Naive thymus-derived CD8-positive, alpha-beta T cell (primary cell): ENCODE measurements at regions not wholly inside any gene's neighbourhood (a gene's known extent, or its start where the extent isn't known, plus 50 kb on each side); places are given as distances from the start of the nearest gene placed in this dataset.

ENCODE experiments used
- ATAC-seq, 2 donors: fragments of 150-1000 bp; cut with Tn5 transposase in 1 of 2; sonication (Bioruptor Pico), chemical (Tn5 transposase) in 1 of 2; 1 replicate in 1 of 2; 2 replicates in 1 of 2; pipeline ENCODE4 v1.10.0; 2021; ENCODE audit warnings: mild to moderate bottlenecking in 2 of 2, moderate library complexity in 2 of 2
- POLR2A ChIA-PET: fragments of 350-600 bp; sonication (Branson Sonifier 250); formaldehyde crosslinking; loops from one replicate; lab custom pipeline; 2021; ENCODE audit warnings: antibody characterized with exemption; lab: Charles Lee
- DNase-seq, 10 donors: peaks; one replicate each; pipeline versions ENCODE4 v3.0.0 to v3.0.0-alpha.2; 2020 to 2022
- H3K27ac Mint-ChIP-seq, 10 donors: one replicate each; pipeline ENCODE4 v1.8.0; 2020 to 2022; ENCODE audit warnings: mild to moderate bottlenecking in 10 of 10, mixed read lengths in 10 of 10, moderate library complexity in 4 of 10, inconsistent platforms in 1 of 10
- H3K27me3 Mint-ChIP-seq, 5 donors: one replicate each; pipeline ENCODE4 v1.8.0; 2021 to 2022; ENCODE audit warnings: mixed read lengths in 5 of 5
- H3K36me3 Mint-ChIP-seq, 3 donors: one replicate each; pipeline ENCODE4 v1.8.0; 2020 to 2022; ENCODE audit warnings: mixed read lengths in 3 of 3, mild to moderate bottlenecking in 2 of 3, inconsistent platforms in 1 of 3
- H3K4me1 Mint-ChIP-seq, 4 donors: one replicate each; pipeline ENCODE4 v1.8.0; 2021 to 2022; ENCODE audit warnings: mixed read lengths in 4 of 4
- H3K4me3 Mint-ChIP-seq, 10 donors: one replicate each; pipeline ENCODE4 v1.8.0; 2020 to 2022; ENCODE audit warnings: mild to moderate bottlenecking in 10 of 10, mixed read lengths in 10 of 10, moderate library complexity in 6 of 10, inconsistent platforms in 1 of 10
- H3K9me3 Mint-ChIP-seq, 9 donors: one replicate each; pipeline ENCODE4 v1.8.0; 2020 to 2022; ENCODE audit warnings: mixed read lengths in 9 of 9, mild to moderate bottlenecking in 3 of 9, inconsistent platforms in 1 of 9, moderate library complexity in 1 of 9

DNA sequence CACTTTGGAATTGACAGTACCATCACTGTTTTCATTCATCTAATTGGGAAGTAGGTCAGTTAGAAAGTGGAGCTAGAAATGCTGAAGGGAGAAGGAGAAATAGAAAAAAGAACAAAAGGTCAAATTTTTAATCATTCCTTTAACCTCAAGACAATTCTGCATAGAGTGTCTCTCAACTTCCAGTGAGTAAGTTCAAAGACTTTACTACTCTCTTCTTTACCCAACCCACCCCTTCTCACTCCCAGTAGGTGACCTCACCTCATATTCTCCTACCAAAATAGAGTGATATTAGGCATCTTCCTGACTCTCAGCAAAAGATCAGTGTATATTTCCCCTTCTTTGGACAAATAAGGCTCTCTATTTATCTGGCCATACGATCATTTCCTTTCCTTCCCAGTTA is 340.0 kb upstream of the JAG1 start:
- Mint-ChIP-seq H3K36me3 (no peaks in the 10 kb centered on the region), H3K27ac (no peak overlapping the region), H3K9me3 (peaks cover 0 to 13% (median 2%) of the 10 kb centered on the region in 9 donors), H3K4me1 (no peaks in the 10 kb centered on the region), H3K4me3 (no peak overlapping the region), H3K27me3 (peaks cover 0 to 6% (median 2%) of the 10 kb centered on the region in 5 donors)
- POLR2A ChIA-PET: no interaction called here
- DNase-seq: no peak
- ATAC-seq: no peak

DNA sequence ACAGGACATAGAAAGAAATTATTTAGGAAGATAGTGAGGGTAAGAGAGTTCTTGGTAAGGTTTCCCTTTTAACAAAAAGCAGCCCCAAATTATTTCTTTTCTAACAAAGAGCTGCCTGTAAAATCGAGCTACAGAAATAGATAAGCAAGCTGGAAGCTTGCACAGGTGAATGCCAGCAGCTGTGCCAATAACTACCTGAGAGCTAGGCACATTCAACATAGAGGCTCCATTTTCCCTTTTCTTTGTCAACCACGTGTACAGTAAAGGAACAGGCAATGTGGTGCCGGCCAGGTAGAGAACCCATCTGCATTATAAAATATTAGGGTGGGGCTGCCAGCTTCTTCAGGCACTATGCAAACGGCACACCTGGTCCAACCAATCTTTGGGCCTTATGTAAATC is 341.6 kb upstream of the JAG1 start:
- H3K36me3 Mint-ChIP-seq: no peaks in the 10 kb centered on the region
- POLR2A ChIA-PET: no interaction called here
- no peaks in the 10 kb centered on the region for H3K4me1 Mint-ChIP-seq
- H3K27ac Mint-ChIP-seq: no peak overlapping the region
- no peak overlapping the region for H3K4me3 Mint-ChIP-seq
- no peak for ATAC-seq
- no peak for DNase-seq
- peaks cover 0 to 7% (median 2%) of the 10 kb centered on the region in 5 donors for H3K27me3 Mint-ChIP-seq
- peaks cover 0 to 16% (median 3%) of the 10 kb centered on the region in 9 donors for H3K9me3 Mint-ChIP-seq

DNA sequence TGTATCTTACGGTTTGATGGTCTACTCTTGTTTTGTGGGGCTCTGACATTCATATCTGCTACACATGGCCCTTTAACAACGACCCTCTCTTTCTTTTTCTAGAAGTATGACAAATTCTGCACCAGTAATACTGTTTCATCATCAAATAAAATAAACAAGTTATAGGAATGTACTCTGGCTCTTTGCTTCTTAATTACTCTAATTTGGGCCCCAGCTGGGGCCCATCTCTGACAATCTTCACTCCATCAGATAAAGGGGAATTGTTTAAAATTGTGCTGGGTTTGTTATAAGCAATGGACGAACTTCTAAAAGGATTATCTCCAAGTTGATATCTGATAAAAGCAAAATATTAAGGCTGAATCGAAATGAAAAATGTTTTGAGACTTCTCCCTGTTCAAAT is 343.6 kb upstream of the JAG1 start:
- POLR2A ChIA-PET: no interaction called here
- Mint-ChIP-seq H3K27ac (no peak overlapping the region), H3K9me3 (peaks cover 0 to 11% (median 2%) of the 10 kb centered on the region in 9 donors)

DNA sequence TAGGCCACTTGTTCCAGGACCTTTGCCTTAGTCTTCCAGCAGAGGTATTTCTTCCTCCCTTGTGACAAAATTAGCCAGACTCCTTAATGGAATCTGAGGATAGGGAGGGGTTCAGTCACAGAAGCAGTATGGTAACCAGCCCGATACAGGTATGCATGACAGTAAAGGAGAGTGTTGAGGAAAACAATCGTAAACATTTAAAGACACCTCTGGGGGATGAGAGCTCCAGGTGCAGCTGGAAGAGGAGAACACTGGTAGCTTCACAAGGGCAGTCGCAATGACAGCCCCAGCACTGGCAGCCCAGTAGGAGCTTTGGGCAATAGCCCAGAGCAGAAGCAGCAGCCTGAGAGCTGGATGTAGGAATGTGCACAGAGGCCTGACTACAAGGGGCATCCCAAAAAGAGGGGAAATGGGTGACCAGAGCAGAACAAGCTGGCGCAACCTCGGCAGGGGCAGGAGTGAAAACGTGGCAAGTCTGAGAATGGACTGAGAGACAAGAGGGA is 344.9 kb upstream of the JAG1 start:
- no peaks in the 10 kb centered on the region for H3K36me3 Mint-ChIP-seq
- H3K4me1 Mint-ChIP-seq: no peaks in the 10 kb centered on the region
- H3K9me3 Mint-ChIP-seq: peaks cover 0 to 15% (median 2%) of the 10 kb centered on the region in 9 donors
- DNase-seq (no peak), ATAC-seq (no peak)
- no peak overlapping the region for H3K4me3 Mint-ChIP-seq
- no peak overlapping the region for H3K27ac Mint-ChIP-seq
- POLR2A ChIA-PET: no interaction called here
- peaks cover 0 to 7% (median 0%) of the 10 kb centered on the region in 5 donors for H3K27me3 Mint-ChIP-seq

More for the DNA sequence above, 343.6 kb upstream of the JAG1 start:
- ATAC-seq (no peak), DNase-seq (no peak)
- Mint-ChIP-seq H3K4me1 (no peaks in the 10 kb centered on the region), H3K36me3 (no peaks in the 10 kb centered on the region), H3K27me3 (peaks cover 0 to 7% (median 0%) of the 10 kb centered on the region in 5 donors), H3K4me3 (no peak overlapping the region)

DNA sequence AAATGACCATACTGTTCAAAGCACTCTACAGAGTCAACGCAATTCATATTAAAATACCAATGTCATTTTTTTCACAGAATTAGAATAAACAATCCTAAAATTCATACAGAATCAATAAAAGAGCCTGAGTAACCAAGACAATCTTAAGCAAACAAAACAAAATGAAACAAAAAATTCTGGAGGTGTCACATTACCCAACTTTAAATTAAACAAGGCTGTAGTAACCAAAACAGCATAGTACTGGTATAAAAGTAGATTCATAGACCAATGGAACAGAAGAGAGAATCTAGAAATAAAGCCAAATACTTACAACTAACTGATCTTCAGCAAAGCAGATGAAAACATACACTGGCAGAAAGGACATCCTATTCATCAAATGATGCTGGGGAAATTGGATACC is 346.9 kb upstream of the JAG1 start:
- no peak overlapping the region for H3K4me3 Mint-ChIP-seq
- no peaks in the 10 kb centered on the region for H3K36me3 Mint-ChIP-seq
- H3K27ac Mint-ChIP-seq: no peak overlapping the region
- no peak for DNase-seq
- POLR2A ChIA-PET: no interaction called here
- ATAC-seq: no peak
- H3K27me3 Mint-ChIP-seq: peaks cover 0 to 7% (median 0%) of the 10 kb centered on the region in 5 donors
- H3K9me3 Mint-ChIP-seq: peaks cover 0 to 20% (median 2%) of the 10 kb centered on the region in 9 donors
- H3K4me1 Mint-ChIP-seq: no peaks in the 10 kb centered on the region

DNA sequence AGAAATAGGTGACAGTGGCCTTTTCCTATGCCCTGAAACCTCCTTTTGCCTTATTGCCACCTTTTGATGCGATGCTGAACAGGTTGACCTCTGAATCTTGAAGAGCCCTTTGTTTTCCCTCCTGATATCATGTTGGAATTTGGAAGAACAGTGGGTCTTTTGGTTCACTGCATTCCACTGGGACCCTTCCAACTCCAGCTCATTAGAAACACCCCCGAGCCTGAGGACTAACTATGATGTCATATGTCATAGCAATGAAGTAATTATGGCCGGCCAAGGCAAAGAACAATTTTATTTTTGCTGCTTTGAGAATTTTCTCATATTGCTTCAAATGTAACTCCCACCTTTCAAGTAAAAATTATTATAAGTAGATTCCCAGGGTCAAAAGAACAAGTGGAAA is 353.4 kb upstream of the JAG1 start:
- peaks cover 0 to 12% (median 5%) of the 10 kb centered on the region in 9 donors for H3K9me3 Mint-ChIP-seq
- no peak overlapping the region for H3K4me3 Mint-ChIP-seq
- DNase-seq: no peak
- H3K27me3 Mint-ChIP-seq: peaks cover 0 to 4% (median 0%) of the 10 kb centered on the region in 5 donors
- H3K4me1 Mint-ChIP-seq: no peaks in the 10 kb centered on the region
- no peak for ATAC-seq
- POLR2A ChIA-PET: no interaction called here
- H3K36me3 Mint-ChIP-seq: no peaks in the 10 kb centered on the region
- no peak overlapping the region for H3K27ac Mint-ChIP-seq

DNA sequence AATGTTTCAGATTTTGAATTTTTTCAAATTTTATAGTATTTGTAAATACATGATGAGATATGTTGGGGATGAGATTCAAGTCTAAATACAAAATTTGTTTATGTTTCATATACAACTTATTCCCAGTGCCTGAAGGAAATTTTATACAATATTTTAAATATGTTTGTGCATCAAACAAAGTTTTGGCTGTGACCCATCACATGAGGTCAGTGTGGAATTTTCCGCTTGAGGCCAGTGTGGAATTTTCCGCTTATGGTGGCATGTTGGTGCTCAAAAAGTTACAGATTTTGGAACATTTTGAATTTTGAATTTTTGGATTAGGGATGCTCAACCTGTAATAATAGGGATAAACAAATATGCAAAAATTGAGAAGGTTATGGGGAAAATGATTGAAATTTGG is 356.6 kb upstream of the JAG1 start:
- DNase-seq (no peak), ATAC-seq (no peak)
- H3K9me3 Mint-ChIP-seq: peaks cover 0 to 33% (median 5%) of the 10 kb centered on the region in 9 donors
- no peak overlapping the region for H3K27ac Mint-ChIP-seq
- peaks cover 0 to 13% (median 2%) of the 10 kb centered on the region in 5 donors for H3K27me3 Mint-ChIP-seq
- no peaks in the 10 kb centered on the region for H3K4me1 Mint-ChIP-seq
- no peaks in the 10 kb centered on the region for H3K36me3 Mint-ChIP-seq
- POLR2A ChIA-PET: no interaction called here
- H3K4me3 Mint-ChIP-seq: no peak overlapping the region

DNA sequence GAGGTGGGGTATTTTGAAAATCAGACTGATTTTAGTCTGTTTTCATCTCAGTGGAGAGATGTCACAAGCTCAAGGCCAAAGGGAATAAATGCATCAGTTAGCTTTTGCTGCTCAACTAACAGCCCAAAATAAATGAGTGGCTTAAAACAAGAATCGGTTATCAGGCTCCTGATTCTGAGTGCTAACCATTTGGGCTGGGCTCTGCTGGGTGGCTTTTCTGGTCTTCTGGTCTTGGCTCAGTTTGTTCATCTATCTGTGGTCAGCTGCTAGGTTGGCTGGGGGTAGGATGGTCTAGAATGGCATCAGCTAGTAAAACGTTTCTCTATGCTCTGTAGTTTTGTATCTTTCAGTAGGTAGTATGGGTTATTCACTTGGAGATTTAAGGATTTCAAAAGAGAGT is 357.5 kb upstream of the JAG1 start:
- Mint-ChIP-seq H3K9me3 (peaks cover 0 to 33% (median 5%) of the 10 kb centered on the region in 9 donors), H3K4me1 (no peaks in the 10 kb centered on the region), H3K36me3 (no peaks in the 10 kb centered on the region), H3K4me3 (no peak overlapping the region), H3K27ac (no peak overlapping the region), H3K27me3 (peaks cover 0 to 13% (median 2%) of the 10 kb centered on the region in 5 donors)
- POLR2A ChIA-PET: no interaction called here
- DNase-seq (no peak), ATAC-seq (no peak)

DNA sequence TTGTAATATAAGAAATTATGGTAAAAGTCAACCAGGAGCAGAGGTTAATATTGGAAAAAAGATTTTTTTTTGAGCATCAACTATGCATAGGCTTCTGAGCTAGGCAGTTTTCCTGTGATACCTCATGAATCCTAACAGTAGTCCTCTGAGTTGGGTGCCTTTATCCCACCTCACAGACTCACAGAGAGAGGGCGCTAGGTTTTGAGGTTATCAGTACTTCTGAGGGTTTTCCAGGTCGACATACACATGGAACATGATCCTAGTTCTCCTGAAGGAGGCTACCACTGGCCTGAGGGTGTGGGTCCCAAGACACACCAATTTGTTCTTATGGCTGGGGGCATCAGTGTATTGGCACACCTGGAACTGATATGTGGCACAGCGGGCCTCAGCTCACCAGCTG is 358.8 kb upstream of the JAG1 start:
- H3K9me3 Mint-ChIP-seq: peaks cover 0 to 41% (median 5%) of the 10 kb centered on the region in 9 donors
- H3K4me1 Mint-ChIP-seq: no peaks in the 10 kb centered on the region
- H3K27ac Mint-ChIP-seq: no peak overlapping the region
- no peak for DNase-seq
- H3K36me3 Mint-ChIP-seq: no peaks in the 10 kb centered on the region
- no peak for ATAC-seq
- POLR2A ChIA-PET: no interaction called here
- peaks cover 0 to 17% (median 2%) of the 10 kb centered on the region in 5 donors for H3K27me3 Mint-ChIP-seq
- H3K4me3 Mint-ChIP-seq: no peak overlapping the region

DNA sequence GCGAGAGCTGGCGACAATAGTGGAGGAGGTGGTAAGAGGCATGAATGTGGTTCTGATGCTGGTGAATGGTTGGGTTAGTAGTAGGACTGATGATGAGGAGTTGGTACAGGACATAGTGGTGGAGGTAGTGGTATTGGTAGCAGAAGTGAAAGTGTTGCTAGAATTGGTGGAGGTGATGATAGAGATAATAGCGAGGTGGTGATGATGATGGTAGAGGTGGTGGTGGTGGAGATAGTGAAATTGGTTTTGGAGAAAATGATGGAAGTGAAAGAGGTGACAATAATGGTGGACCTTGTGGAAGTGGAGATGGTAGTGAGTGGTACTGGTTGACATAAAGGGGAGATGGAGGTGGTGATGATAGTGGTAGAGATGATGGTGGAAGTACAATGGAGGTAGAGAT is 360.2 kb upstream of the JAG1 start:
- H3K27ac Mint-ChIP-seq: peak overlapping the region in 1 of 10 donors; percentile 2

DNA sequence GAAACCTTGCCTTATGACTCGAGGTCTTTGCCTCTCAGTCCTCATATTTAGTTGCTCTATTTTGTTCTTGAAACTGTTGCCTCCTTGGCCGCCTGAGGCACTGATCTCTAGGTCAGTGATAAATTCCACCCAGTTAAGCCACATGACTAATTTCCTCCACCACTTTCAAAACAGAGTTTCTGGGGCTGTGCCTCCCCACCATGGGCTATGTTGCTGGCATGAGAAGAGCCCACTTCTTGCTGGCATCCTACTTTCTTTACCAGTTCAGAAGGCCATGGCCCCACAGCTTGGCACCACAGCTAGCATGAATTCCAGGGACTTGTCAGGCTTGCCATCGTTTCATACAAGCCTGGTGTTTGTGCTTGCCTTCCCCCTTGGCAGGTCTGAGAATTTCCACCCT is 361.4 kb upstream of the JAG1 start:
- Mint-ChIP-seq H3K4me3 (no peak overlapping the region), H3K27ac (no peak overlapping the region), H3K36me3 (no peaks in the 10 kb centered on the region), H3K4me1 (no peaks in the 10 kb centered on the region), H3K27me3 (peaks cover 0 to 21% (median 2%) of the 10 kb centered on the region in 5 donors), H3K9me3 (peaks cover 0 to 52% (median 8%) of the 10 kb centered on the region in 9 donors)
- DNase-seq (no peak), ATAC-seq (no peak)
- POLR2A ChIA-PET: no interaction called here

More for the DNA sequence above, 360.2 kb upstream of the JAG1 start:
- H3K4me1 Mint-ChIP-seq: no peaks in the 10 kb centered on the region
- POLR2A ChIA-PET: no interaction called here
- ATAC-seq (no peak), DNase-seq (no peak)
- H3K9me3 Mint-ChIP-seq: peaks cover 0 to 45% (median 5%) of the 10 kb centered on the region in 9 donors
- H3K36me3 Mint-ChIP-seq: no peaks in the 10 kb centered on the region
- peaks cover 0 to 18% (median 2%) of the 10 kb centered on the region in 5 donors for H3K27me3 Mint-ChIP-seq
- no peak overlapping the region for H3K4me3 Mint-ChIP-seq

DNA sequence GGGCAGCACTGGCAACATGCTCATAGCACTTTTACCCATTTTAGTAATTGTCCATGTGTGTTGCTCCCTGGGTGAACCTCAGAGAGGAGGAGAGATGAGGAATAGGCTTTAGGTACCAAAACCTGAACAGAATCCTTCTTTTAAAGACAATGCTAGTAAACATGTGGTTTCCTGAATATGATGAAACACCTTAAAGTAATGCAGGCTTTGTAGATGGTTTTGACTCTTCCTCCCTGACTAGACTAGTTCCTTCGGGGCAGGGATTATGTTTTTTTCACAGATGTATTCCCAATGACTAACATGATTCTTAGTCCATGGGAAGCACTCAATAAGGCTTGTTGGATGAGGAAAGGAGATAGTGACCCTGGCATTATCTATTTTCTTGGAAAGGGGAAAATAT is 367.6 kb upstream of the JAG1 start:
- Mint-ChIP-seq H3K36me3 (no peaks in the 10 kb centered on the region), H3K9me3 (peaks cover 0 to 40% (median 5%) of the 10 kb centered on the region in 9 donors), H3K27ac (no peak overlapping the region), H3K4me3 (no peak overlapping the region), H3K27me3 (peaks cover 0 to 9% (median 0%) of the 10 kb centered on the region in 5 donors), H3K4me1 (no peaks in the 10 kb centered on the region)
- POLR2A ChIA-PET: no interaction called here
- no peak for ATAC-seq
- DNase-seq: no peak

DNA sequence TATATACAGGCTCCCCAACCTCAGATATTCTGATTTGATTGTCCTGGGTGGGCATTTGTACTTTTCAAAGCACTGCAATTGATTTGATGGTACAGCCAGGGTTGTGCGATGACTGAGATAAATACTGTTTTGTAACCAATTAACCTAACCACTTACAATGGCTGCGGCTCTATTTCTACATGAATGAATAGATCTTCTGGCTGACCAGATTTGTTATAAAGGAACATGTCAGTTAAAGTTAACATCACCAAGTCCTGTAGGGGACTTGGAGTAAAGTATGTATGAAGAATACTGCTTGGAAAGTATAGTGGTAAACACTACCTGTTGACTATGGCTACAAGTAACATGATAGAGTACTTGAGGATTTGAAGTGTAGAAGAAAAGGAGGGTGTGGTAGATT is 369.2 kb upstream of the JAG1 start:
- H3K36me3 Mint-ChIP-seq: no peaks in the 10 kb centered on the region
- POLR2A ChIA-PET: no interaction called here
- peaks cover 0 to 28% (median 2%) of the 10 kb centered on the region in 9 donors for H3K9me3 Mint-ChIP-seq
- H3K27ac Mint-ChIP-seq: no peak overlapping the region
- H3K4me1 Mint-ChIP-seq: no peaks in the 10 kb centered on the region
- H3K27me3 Mint-ChIP-seq: peaks cover 0 to 4% (median 0%) of the 10 kb centered on the region in 5 donors
- no peak for ATAC-seq
- DNase-seq: no peak
- H3K4me3 Mint-ChIP-seq: no peak overlapping the region

DNA sequence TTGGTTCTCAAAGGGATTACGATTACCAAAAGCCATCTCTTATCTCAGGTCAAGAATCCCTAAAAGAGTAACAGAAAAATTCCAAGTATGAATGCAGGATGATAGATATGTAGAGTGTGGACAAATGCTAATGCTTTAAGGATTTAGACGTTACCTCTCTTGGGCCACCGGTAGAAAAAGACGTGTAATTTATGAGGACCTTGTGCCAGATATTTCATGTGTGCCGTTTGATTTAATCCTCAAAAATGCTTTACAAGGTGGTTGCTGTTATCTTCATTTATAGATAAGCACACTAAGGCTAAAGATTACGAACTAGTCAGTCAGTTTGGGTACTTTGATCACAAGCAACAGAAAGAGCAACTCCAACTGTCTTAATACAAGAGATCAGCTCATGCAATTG is 370.8 kb upstream of the JAG1 start:
- H3K9me3 Mint-ChIP-seq: peaks cover 0 to 28% (median 3%) of the 10 kb centered on the region in 9 donors
- no peaks in the 10 kb centered on the region for H3K4me1 Mint-ChIP-seq
- no peaks in the 10 kb centered on the region for H3K36me3 Mint-ChIP-seq
- POLR2A ChIA-PET: no interaction called here
- ATAC-seq (no peak), DNase-seq (no peak)
- H3K27me3 Mint-ChIP-seq: peaks cover 0 to 4% (median 0%) of the 10 kb centered on the region in 5 donors
- H3K4me3 Mint-ChIP-seq: no peak overlapping the region
- H3K27ac Mint-ChIP-seq: no peak overlapping the region
